GM18520 (cell line): ENCODE measurements at regions not wholly inside any gene's neighbourhood (a gene's known extent, or its start where the extent isn't known, plus 50 kb on each side); places are given as distances from the start of the nearest gene placed in this dataset.

Source experiments
- ATAC-seq: cut with Tn5 transposase; IDR thresholded peaks from one replicate; pipeline ENCODE4 v1.9.1; 2021; ENCODE audit not compliant: unreplicated experiment

- ATAC-seq = no peak
These were observed 1487.5 kb downstream of the BRD1 start for GRCh38 chr22:48340191-48340590.

GRCh38 chr22:48338793-48339705, 1488.6 kb downstream of the BRD1 start:
- no peak for ATAC-seq

GRCh38 chr22:48337957-48338792, 1489.5 kb downstream of the BRD1 start:
- ATAC-seq = no peak

GRCh38 chr22:48336339-48337060, 1491.2 kb downstream of the BRD1 start:
- ATAC-seq = no peak

GRCh38 chr22:48335442-48336139, 1492.1 kb downstream of the BRD1 start:
- no peak for ATAC-seq

GRCh38 chr22:48334971-48335370, 1492.7 kb downstream of the BRD1 start:
- ATAC-seq = no peak

GRCh38 chr22:48333816-48334735, 1493.6 kb downstream of the BRD1 start:
- no peak for ATAC-seq

GRCh38 chr22:48333323-48333763, 1494.3 kb downstream of the BRD1 start:
- no peak for ATAC-seq

- ATAC-seq = no peak
These were observed 1495.0 kb downstream of the BRD1 start for GRCh38 chr22:48332438-48333322.

- no peak for ATAC-seq
These were observed 1495.9 kb downstream of the BRD1 start for GRCh38 chr22:48331691-48332220.

GRCh38 chr22:48331266-48331665, 1496.4 kb downstream of the BRD1 start:
- no peak for ATAC-seq

GRCh38 chr22:48327721-48328120, 1500.0 kb downstream of the BRD1 start:
- ATAC-seq = no peak

GRCh38 chr22:48323746-48324145, 1503.9 kb downstream of the BRD1 start:
- ATAC-seq = no peak

- no peak for ATAC-seq
These were observed 1504.8 kb downstream of the BRD1 start for GRCh38 chr22:48322907-48323306.

GRCh38 chr22:48321986-48322545, 1505.6 kb downstream of the BRD1 start:
- no peak for ATAC-seq

GRCh38 chr22:48320683-48321451, 1506.8 kb downstream of the BRD1 start:
- no peak for ATAC-seq

GRCh38 chr22:48320048-48320682, 1507.5 kb downstream of the BRD1 start:
- ATAC-seq = no peak
